HG02798 (cell line): ENCODE measurements at regions not wholly inside any gene's neighbourhood (a gene's known extent, or its start where the extent isn't known, plus 50 kb on each side); places are given as distances from the start of the nearest gene placed in this dataset.
"Not testable (repeated sequence)": the region's sequence is repeated elsewhere in the genome, so short reads cannot be mapped to it uniquely, and the experiment has no call there.

Experiments used
- ATAC-seq: cut with Tn5 transposase; IDR thresholded peaks from one replicate; pipeline ENCODE4 v1.9.1; 2021; ENCODE audit warnings: mild to moderate bottlenecking; ENCODE audit not compliant: unreplicated experiment, poor library complexity

DNA sequence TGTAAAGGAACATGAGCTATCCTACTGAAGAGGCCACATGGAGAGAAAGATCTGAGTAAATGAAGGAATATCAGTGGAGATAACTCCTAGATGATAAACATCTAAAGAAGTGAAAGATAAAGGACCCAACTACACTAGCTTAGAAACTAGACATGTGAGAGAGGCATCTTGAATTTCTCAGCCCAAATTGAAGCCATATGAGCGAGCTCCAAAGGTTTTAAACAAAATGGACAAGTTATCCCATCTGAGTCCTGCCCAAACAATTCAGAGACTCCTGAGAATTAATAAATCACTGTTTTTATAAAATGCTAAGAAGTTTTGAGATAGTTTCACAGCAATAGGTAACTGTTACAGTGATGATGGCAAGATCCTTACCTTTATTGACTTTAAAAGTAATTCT is 438.9 kb downstream of the NAV3 start:
- ATAC-seq, result no peak

DNA sequence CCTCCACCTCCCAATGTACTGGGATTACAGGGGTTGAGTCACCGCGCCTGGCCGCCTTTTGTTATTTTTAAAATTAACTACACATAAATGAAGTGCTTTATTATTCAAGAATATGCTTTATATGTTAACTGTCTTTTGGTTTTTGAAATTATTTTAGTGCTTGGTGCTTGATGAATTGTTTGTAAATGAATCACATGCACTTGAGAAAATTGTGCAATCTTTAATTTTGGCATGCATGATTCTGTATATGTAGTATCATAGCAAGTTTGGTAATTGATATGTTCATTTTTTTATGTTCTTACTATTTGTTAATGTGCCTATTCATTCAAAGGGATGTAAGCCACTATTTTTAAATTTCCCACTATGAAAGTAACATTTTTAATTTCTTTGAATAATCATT is 440.9 kb downstream of the NAV3 start:
- ATAC-seq, result no peak

DNA sequence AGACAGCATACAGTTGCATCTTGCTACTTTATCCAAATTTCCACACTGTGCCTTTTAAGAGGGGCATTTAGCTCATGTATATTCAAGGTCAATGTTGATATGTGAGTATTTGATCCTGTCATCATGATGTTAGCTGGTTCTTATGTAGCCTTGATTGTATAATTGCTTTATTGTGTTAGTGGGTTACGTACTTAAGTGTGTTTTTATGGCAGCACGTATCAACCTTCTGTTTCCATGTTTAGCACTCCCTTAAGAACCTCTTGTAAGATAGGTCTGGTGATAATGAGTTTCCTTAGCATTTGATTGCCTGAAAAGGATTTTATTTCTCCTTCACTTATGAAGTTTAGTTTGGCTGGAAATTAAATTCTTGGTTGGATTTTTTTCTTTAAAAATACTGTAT is 445.2 kb downstream of the NAV3 start:
- ATAC-seq, result no peak

DNA sequence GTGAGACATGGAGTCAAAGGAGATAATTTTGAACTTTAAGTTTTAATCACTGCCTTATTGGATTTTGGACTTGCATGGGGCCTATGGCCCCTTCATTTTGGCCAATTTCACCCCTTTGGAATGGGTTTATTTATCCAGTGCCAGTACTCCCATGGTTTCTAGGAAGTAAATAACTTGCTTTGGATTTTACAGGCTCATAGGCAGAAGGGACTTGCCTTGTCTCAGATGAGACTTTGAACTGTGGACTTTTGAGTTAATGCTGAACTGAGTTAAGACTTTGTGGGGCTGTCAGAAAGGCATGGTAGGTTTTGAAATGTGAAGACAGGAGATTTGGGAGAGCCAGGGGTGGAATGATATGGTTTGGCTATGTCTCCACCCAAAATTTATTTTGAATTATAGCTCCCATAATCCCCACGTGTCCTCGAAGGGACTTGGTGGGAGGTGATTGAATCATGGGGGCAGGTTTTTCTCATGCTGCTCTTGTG is 448.1 kb downstream of the NAV3 start:
- no peak for ATAC-seq

DNA sequence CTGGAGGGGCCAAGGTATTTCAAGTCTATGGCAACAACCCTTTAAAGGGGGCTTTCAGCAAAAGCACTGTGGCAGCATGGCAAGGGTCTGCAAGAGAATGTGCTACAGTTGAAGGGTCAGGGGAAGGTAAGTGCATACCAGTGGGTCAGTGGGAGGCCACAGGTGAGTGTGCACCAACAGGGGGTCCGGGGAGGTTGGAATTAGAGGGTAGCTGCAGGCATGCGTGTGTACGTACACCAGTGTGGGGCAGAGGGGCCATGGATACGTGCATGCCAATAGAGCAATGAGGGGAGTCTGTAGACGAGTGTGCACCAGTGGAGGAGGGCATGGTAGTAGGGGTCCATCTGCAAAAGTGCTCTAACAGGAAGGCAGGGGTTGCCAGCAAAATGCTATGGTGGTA is 448.9 kb downstream of the NAV3 start:
- ATAC-seq, result no peak

DNA sequence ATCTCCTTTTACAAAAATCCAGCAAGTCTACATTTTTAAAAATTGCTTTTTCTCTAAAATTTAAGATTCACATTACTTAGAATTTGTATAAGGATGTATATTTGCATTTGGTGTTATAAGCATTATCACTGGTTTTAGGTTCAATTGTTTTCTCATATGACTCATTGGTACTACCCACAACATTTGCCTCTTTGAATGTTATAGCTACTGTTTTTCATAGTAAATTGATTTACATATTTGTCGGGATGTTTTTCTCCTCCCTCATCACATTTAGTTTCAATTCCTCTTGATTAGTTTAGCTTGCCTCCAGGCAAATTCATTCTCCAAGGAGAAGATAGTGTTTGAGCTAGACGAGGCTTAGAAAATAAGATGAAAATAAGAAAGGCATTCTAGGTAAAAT is 450.4 kb downstream of the NAV3 start:
- not testable (repeated sequence) for ATAC-seq

DNA sequence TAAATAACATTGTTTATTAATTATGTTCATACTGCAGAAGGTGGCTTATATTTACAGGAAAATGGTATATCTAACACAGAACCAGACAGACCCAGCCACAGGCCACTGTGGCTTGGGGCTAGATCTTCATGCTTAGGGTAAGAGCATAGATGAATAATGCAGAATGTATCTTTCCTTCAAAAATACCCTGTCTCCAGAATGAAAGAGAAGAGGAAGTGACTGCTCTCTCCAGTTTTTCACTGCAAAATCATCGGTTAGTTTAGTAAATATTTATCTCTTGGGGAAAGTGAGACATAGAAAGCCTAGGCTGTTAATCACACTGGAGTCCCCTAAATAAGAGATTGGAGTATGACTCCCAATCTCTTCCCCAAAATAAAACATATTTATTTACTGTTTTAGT is 453.7 kb downstream of the NAV3 start:
- no peak for ATAC-seq

DNA sequence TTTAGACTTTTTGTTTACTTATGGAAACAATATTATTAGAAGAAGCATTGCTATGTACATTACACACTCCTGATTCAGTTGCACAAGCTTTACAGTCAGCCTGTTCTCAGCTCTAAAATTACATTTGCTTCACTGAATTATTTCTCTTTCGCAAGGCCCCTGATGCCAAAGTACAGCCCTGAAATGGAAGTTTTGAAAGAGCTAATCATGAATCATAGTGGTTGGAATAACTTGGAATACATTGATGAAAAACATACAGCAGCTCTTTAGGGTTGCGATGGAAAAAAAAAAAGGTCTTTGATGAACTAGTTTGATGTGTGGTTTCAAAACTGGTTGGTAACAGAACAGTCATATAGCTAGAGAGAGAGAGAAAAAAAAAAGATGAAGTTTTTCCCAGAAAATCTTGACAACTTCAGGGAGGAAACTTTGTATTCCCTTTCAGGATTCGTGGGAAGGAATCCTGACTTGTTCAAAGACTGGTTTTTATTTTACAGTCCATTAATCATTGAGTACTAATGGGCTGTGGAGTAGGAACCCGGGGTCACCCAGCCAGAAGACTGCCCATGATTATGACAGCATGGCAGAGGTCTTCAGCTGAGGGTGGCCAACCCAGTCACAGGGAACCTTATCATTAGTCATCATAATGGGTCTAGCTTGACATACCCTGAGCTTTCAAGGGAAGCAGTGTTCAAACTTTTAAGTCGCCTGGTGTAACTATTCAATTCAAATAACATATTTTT is 460.1 kb downstream of the NAV3 start:
- no peak for ATAC-seq

DNA sequence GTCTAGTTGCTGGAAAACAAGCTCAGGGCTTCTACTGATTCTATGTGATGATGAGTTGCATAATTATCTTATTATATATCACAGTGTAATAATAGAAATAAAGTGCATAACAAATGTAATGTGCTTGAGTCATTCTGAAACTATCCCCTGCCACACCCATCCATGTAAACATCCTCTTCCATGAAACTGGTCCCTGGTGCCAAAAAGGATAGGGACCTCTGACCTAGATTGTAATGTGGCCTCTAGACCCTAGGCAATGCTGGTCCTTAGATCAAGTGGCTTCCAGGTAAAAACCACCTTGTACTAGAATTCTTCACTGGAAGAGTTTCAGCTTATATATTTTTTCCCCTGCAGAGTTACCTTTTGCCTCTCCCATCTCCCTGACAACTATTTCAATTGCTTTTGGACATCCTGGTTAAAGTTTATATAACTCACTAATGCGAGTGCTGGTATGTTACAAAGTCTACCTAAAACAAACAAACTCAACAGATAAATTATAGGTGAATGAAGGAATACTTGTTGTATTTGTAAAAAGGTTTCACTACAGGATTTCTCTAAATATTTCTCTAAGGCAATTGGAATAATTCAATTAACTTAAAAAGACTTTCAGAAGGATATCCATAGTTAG is 462.5 kb downstream of the NAV3 start:
- no peak for ATAC-seq

DNA sequence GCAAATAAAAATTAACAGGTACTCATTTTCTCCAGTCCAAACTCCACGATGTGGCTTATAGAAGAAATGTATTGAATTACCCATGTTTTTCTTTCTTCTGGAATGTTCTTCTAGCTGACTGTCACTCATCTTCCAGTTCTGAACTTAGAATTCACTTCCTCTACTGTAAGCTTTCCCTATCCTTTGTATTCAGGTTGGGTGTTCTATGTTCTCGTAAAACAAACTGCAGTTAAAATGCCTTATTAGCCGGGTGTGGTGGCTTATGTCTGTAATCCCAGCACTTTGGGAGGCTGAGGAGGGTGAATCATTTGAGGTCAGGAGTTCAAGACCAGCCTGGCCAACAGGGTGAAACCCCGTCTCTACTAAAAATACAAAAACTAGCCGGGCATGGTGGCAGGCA is 470.6 kb downstream of the NAV3 start:
- ATAC-seq, result not testable (repeated sequence)

DNA sequence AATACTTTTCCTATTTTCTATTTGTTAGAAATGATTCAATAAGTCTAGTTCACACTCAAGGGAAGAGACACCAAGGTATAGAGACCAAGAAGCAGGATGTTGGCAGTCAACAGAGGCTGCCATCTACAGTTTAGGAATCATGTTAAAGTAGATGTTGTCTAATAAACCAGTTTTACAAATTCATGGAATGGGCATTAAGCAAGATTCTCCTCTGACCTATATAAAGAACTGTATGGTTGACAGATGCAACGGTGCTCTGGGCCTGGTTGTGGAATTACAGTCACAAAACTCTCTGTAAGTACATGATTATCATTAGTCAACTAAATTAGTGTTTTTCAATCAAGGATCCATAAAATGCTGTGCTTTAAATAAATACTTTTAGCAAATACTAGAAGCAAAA is 475.1 kb downstream of the NAV3 start:
- no peak for ATAC-seq

DNA sequence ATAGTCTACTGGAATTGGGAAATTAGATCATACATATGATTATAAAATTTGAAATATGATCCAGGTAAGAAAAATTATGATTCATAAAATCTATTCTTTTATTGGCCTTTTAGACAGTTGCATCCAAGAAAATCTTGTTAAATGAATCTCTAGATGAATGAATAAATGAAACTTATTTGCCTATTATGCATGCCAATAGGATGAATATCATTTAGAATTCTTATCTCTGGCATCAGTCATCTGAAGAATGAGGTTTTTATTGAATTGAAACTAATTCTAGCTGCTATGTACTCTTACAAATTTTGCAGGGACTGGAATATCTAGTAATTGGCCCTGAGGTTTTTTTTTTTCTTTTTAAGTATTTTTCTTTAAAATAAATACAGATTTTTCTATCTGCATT is 475.5 kb downstream of the NAV3 start:
- no peak for ATAC-seq

DNA sequence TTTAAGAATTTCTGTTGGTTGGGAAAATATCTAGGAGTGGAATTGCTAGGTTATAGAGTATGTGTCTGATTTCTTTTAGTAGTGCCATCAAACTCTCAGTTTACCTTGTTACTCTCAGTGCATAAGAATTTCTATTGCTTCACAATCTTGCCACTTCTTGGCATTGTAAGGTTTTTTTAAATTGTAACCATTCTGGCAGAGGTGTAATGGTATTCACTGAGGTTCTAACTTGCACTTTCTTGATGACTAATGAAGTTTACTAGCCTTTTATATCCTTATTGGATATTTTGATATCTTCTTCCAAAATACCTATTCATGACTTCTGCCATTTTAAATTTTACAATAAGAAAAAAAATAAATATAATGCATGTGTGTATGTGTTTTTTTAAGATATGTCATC is 478.0 kb downstream of the NAV3 start:
- no peak for ATAC-seq

DNA sequence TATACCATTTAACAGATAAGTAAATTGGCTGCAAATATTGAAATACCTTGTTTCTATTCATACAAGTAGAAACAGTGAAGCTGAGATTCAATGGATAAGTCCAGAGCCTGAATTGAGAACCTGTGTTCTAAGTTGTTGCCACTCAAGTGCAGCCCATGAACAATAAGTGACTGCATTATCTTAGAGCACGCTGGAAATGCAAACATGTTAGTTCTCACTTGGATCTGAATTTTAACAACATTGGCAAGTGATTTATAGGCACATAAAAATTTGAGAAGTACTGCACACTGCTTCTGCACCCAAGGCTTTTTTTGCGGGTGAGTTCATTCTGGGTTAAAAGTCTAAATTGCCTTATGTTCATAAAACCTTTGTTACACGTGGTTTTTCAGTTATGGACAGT is 484.3 kb downstream of the NAV3 start:
- no peak for ATAC-seq

DNA sequence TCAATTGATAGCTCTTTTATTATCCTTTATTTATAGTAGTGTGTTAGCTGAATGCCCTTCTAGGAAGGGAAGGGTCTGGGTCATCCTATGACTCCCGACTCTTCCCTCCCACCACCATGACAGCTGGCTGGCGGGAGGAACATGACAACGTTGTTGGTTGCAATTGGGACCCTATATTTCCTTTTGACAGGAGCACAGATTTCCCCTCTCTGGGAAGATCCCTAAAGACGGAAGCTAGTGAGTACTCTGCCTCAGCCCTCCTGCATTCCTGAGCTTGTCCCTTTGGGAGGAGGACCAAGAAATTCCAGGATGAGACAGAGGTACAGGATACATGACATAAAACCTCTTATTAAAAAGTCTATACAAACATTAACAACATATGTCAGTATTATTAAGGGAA is 485.4 kb downstream of the NAV3 start:
- ATAC-seq, result no peak

DNA sequence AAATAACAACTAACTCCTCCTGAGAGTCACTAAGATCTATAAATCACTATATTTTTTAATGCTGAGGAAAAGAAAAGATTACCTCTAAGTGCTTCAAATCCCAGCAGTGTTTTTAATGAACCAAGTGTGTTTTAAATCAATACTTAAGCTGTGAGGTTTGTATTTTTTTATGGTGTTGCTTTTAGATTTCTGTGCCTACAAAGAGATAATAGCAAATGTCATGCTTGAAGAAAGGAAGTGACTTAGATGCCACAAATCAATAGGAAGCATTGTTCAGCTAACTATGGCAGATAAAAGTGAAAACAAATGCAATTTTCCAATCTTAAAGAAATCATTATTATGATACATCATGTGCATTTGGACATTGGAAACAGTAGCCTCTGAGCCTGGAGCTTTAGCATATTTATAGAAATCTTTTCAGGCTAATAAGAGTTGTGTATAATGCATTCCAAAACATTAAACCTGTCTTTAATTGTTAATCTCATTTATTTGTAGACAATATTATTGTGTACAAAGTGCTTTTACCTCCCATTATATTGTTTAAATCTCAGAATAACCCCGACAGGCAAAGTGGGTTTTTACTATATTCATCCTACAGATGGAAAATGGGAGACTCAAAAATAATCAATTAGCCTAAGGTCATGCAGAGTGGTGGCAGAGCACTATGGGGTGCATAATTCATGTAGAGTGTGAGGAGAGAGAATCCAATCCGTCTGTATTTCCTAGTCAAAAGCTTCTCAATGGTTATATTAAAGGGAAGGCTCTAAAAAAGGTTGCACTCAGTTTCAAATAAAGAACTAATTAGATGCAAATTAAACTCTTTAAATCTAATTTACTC is 486.2 kb downstream of the NAV3 start:
- ATAC-seq, result no peak

DNA sequence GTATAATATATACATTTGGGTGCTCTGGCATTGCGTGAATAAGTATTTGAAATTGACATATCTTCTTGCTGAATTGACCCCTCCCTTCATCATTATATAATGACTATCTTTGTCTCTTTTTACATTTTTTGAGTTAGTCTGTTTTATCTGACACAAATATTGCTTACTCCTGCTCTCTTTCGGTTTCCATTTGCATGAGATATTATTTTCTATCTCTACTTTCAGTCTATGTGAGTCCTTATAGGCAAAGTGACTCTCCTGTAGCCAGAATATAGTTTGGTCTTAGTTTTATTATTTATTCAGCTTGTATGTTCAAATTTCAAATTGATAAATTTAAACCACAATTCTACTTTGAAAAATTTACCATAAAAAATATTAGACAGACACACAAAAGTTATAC is 491.0 kb downstream of the NAV3 start:
- no peak for ATAC-seq

DNA sequence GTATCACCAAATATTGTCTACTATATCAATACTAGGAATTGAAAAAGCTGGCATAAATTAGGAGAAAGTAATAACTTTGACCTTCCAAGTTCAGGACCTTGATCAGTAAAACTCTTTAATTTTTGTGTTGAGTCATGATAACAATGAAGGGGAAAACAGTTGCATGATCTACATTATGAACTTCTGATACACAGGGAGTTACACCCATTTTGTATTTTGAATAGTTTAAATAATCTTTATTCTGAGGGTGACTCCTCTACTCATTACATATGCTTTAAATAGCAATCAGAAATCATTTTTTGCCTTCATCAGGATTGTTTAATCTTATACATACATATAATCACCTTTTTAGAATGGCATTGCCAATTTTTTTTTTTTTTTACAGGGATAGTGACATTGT is 492.5 kb downstream of the NAV3 start:
- ATAC-seq, result no peak

DNA sequence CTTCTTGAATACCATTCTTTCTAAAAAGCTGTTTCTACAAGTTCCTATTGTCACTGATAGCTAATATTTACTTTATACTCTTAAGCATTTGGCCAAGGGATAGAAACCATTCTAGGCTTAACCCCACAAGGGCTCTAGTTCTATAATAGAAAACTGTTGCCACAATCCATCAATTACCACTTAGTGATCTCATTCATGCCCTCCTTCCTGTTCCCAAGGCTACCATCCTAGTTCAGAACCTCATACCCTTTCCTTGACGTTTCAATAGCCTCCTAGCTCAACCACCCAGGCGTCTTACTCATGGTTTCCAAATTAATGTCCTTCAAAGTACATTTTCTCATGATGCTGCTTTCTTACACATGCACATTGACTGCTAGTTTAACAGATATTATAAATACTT is 493.5 kb downstream of the NAV3 start:
- ATAC-seq, result no peak

DNA sequence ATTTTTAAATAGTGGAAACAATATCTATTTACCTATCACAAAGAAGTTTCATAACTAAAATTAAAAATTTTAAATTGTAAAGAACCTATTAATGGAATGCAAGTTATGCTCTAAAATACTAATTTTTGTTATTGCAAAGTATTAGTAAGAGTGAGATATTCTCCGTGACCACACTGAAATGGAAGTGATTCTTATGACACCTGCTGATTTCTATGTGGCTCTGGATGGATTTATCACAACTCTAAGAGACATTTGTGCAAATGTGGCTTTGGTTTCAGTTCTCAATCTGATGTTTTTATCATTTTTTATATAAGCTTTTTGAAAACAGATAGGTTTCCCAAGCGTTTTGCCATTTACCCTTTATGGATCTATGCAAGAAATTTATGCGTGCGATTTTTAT is 497.8 kb downstream of the NAV3 start:
- no peak for ATAC-seq

DNA sequence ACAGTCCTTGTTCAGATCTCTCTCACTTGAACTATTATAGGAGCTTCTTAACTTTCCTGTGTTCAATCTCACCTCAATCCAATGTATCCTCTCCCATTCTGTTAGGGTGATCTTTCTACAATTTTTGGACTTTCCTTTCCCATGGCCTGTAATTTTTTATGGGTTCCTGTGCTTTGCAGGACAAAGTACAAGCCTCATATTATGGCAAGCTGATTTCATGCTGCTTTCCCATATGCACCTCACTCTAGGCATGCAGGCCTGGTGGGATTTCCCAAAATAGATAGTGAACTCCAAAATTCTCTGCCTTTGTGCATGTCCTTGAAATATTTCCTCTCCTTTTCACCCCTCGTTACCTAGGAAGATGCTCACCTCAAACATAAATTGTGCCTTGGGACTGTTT is 499.4 kb downstream of the NAV3 start:
- no peak for ATAC-seq
